ENCODE measurements at regions not wholly inside any gene's neighbourhood (a gene's known extent, or its start where the extent isn't known, plus 50 kb on each side); places are given as distances from the start of the nearest gene placed in this dataset.

- no peak for TF ChIP-seq CTCF (IDR thresholded peaks at IDR 0.05; ENCODE audit: low read depth, low read length)
- TF ChIP-seq EZH2phosphoT487 (IDR thresholded peaks at IDR 0.05; ENCODE audit: low read depth) = no peak
Observed at GRCh38 chr2:149741646-149742045, 154.1 kb upstream of the MMADHC start.
